HG03460 (cell line): ENCODE measurements at regions not wholly inside any gene's neighbourhood (a gene's known extent, or its start where the extent isn't known, plus 50 kb on each side); places are given as distances from the start of the nearest gene placed in this dataset.

Experiments
- ATAC-seq: cut with Tn5 transposase; IDR thresholded peaks from one replicate; pipeline ENCODE4 v1.9.1; 2021; ENCODE audit not compliant: unreplicated experiment

- no peak for ATAC-seq
These were observed 52.8 kb upstream of the FBXL7 start for GRCh38 chr5:15447209-15447608.

GRCh38 chr5:15446552-15446951 is 53.4 kb upstream of the FBXL7 start:
- no peak for ATAC-seq

- ATAC-seq, result no peak
These were observed 57.8 kb upstream of the FBXL7 start for GRCh38 chr5:15442193-15442570.

GRCh38 chr5:15441433-15442192 is 58.4 kb upstream of the FBXL7 start:
- no peak for ATAC-seq

GRCh38 chr5:15440434-15440833 is 59.5 kb upstream of the FBXL7 start:
- no peak for ATAC-seq

- no peak for ATAC-seq
These were observed 60.2 kb upstream of the FBXL7 start for GRCh38 chr5:15439801-15440200.

GRCh38 chr5:15433709-15434108 is 66.3 kb upstream of the FBXL7 start:
- ATAC-seq, result no peak

- ATAC-seq, result no peak
These were observed 68.1 kb upstream of the FBXL7 start for GRCh38 chr5:15431923-15432322.

GRCh38 chr5:15425766-15426165 is 74.2 kb upstream of the FBXL7 start:
- no peak for ATAC-seq

- ATAC-seq, result no peak
These were observed 75.2 kb upstream of the FBXL7 start for GRCh38 chr5:15424769-15425168.

- no peak for ATAC-seq
These were observed 78.0 kb upstream of the FBXL7 start for GRCh38 chr5:15421921-15422412.

- ATAC-seq, result no peak
These were observed 78.6 kb upstream of the FBXL7 start for GRCh38 chr5:15421381-15421780.

GRCh38 chr5:15420201-15420600 is 79.8 kb upstream of the FBXL7 start:
- no peak for ATAC-seq

GRCh38 chr5:15417156-15417555 is 82.8 kb upstream of the FBXL7 start:
- no peak for ATAC-seq

- no peak for ATAC-seq
These were observed 93.5 kb upstream of the FBXL7 start for GRCh38 chr5:15406478-15406877.

- ATAC-seq, result no peak
These were observed 106.8 kb upstream of the FBXL7 start for GRCh38 chr5:15393146-15393545.

- ATAC-seq, result no peak
These were observed 108.1 kb upstream of the FBXL7 start for GRCh38 chr5:15391704-15392397.

GRCh38 chr5:15388866-15389265 is 111.1 kb upstream of the FBXL7 start:
- ATAC-seq, result no peak

GRCh38 chr5:15387931-15388524 is 112.0 kb upstream of the FBXL7 start:
- ATAC-seq, result no peak

- no peak for ATAC-seq
These were observed 113.9 kb upstream of the FBXL7 start for GRCh38 chr5:15386122-15386521.

- ATAC-seq, result no peak
These were observed 114.4 kb upstream of the FBXL7 start for GRCh38 chr5:15385553-15385952.

- ATAC-seq, result no peak
These were observed 114.9 kb upstream of the FBXL7 start for GRCh38 chr5:15385037-15385436.
